Neuronal stem cell (in vitro differentiated cells): ENCODE measurements at regions not wholly inside any gene's neighbourhood (a gene's known extent, or its start where the extent isn't known, plus 50 kb on each side); places are given as distances from the start of the nearest gene placed in this dataset.

Experiments used
- DNase-seq: peaks from one replicate; pipeline ENCODE4 v3.0.0-alpha.2; 2013; ENCODE audit warnings: low spot score
- H2AFZ ChIP-seq: one replicate; pipeline ENCODE4 v1.6.1; 2013; ENCODE audit warnings: mild to moderate bottlenecking, low read length, inconsistent platforms
- H2AK5ac ChIP-seq: 2 replicates; pipeline ENCODE4 v1.6.1; 2013; ENCODE audit warnings: low read depth, mild to moderate bottlenecking, inconsistent platforms, low read length, moderate library complexity, mixed read lengths
- H2BK120ac ChIP-seq: 2 replicates; pipeline ENCODE4 v1.6.1; 2013; ENCODE audit warnings: low read depth, mild to moderate bottlenecking, inconsistent platforms, low read length, moderate library complexity, mixed read lengths
- H2BK12ac ChIP-seq: one replicate; pipeline ENCODE4 v1.6.1; 2013; ENCODE audit warnings: low read length, inconsistent platforms
- H2BK15ac ChIP-seq: 2 replicates; pipeline ENCODE4 v1.6.1; 2013; ENCODE audit warnings: mild to moderate bottlenecking, low read length, inconsistent platforms, mixed read lengths
- H2BK5ac ChIP-seq: one replicate; pipeline ENCODE4 v1.6.1; 2013; ENCODE audit warnings: inconsistent platforms, mild to moderate bottlenecking, low read length, moderate library complexity
- H3K14ac ChIP-seq: one replicate; pipeline ENCODE4 v1.6.1; 2013; ENCODE audit warnings: low read length, inconsistent platforms
- H3K18ac ChIP-seq: 2 replicates; pipeline ENCODE4 v1.6.1; 2013; ENCODE audit warnings: low read length, inconsistent platforms
- H3K23ac ChIP-seq: 2 replicates; pipeline ENCODE4 v1.6.1; 2013; ENCODE audit warnings: low read depth, mild to moderate bottlenecking, mixed read lengths, low read length, inconsistent platforms; ENCODE audit not compliant: poor library complexity
- H3K27ac ChIP-seq: replicated peaks from 3 replicates; pipeline ENCODE4 v1.5.1; 2013; ENCODE audit warnings: low read length, inconsistent platforms
- H3K27me3 ChIP-seq, 3 experiments: 2 replicates each; pipeline ENCODE4 v1.6.1; 2013; ENCODE audit warnings: low read length in 3 of 3, mild to moderate bottlenecking in 2 of 3, inconsistent platforms in 1 of 3, low read depth in 1 of 3, mixed read lengths in 1 of 3, moderate library complexity in 1 of 3; ENCODE audit not compliant: control insufficient read depth in 3 of 3, insufficient read depth in 3 of 3
- H3K36me3 ChIP-seq, 2 donors: replicated peaks in 1 of 2; 2 replicates each; pipeline ENCODE4 v1.6.1; 2013; ENCODE audit warnings: low read length in 2 of 2; ENCODE audit not compliant: control insufficient read depth in 2 of 2, insufficient read depth in 2 of 2
- H3K4ac ChIP-seq: 2 replicates; pipeline ENCODE4 v1.6.1; 2013; ENCODE audit warnings: inconsistent platforms, mild to moderate bottlenecking, low read length, moderate library complexity
- H3K4me1 ChIP-seq, 2 donors: 1 replicate in 1 of 2; 2 replicates in 1 of 2; pipeline ENCODE4 v1.6.1; 2013; ENCODE audit warnings: low read length in 2 of 2, low read depth in 1 of 2; ENCODE audit not compliant: control insufficient read depth in 2 of 2, insufficient read depth in 1 of 2
- H3K4me2 ChIP-seq: one replicate; pipeline ENCODE4 v1.6.1; 2013; ENCODE audit warnings: mild to moderate bottlenecking, low read length, inconsistent platforms; ENCODE audit not compliant: insufficient read depth, poor library complexity, severe bottlenecking
- H3K4me3 ChIP-seq, 2 donors: 2 replicates each; pipeline ENCODE4 v1.5.1; 2013; ENCODE audit warnings: low read length in 2 of 2, mild to moderate bottlenecking in 2 of 2, inconsistent platforms in 1 of 2, moderate library complexity in 1 of 2
- H3K79me1 ChIP-seq: one replicate; pipeline ENCODE4 v1.6.1; 2013; ENCODE audit warnings: low read depth, mild to moderate bottlenecking, inconsistent platforms, low read length, moderate library complexity
- H3K9ac ChIP-seq: one replicate; pipeline ENCODE4 v1.6.1; 2013; ENCODE audit warnings: mild to moderate bottlenecking, low read depth, low read length, inconsistent platforms; ENCODE audit not compliant: poor library complexity
- H3K9me3 ChIP-seq, 2 donors: replicated peaks in 1 of 2; 2 replicates each; pipeline versions ENCODE3 to v1.6.1; 2013; ENCODE audit warnings: low read length in 2 of 2, mild to moderate bottlenecking in 2 of 2, inconsistent platforms in 1 of 2, low read depth in 1 of 2, mixed read lengths in 1 of 2, moderate library complexity in 1 of 2; ENCODE audit not compliant: control insufficient read depth in 2 of 2, insufficient read depth in 1 of 2
- H4K8ac ChIP-seq: one replicate; pipeline ENCODE4 v1.6.1; 2013; ENCODE audit warnings: low read depth, mild to moderate bottlenecking, inconsistent platforms, low read length, moderate library complexity
- H4K91ac ChIP-seq: one replicate; pipeline ENCODE4 v1.6.1; 2013; ENCODE audit warnings: low read length, low read depth, mild to moderate bottlenecking, inconsistent platforms; ENCODE audit not compliant: poor library complexity
- WGBS, 2 donors: extraction: QIAGEN DNeasy Blood & Tissue Kit; methylation state at CpG; one replicate each; pipeline ENCODE4 v1.1.7; 2013; ENCODE audit warnings: missing lambda C conversion rate in 2 of 2, mixed read lengths in 1 of 2; ENCODE audit not compliant: insufficient read length in 2 of 2, insufficient replicate concordance in 1 of 2; ENCODE audit errors: extremely low coverage in 2 of 2; 5-methylcytosine and 5-hydroxymethylcytosine counted together

DNA sequence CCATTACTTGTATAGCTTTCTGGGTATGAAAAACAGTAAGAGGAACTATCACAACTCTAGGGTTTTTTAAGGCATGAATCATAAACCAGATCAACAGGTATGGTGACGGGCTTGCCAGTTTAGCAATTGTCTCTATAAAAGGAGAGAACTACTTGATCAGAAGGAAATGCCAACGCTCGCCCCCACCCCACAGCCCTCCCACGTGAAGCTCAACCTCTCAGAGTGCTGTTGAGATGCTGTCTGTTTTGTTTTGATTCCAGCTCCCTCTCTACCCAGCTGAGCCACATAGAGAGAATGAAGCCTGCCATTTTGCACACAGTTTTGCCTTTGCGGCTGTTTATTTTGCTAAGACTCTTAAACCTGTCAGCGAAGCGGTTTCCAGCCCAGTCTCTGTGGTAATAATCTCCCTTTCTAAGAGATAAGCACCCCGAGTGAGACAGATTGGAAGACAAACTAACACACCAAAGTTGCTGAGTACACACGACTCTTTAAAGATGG lies 257.9 kb upstream of the ANKRD55 start:
- no peak overlapping the region for H3K9ac ChIP-seq
- no peak overlapping the region for H4K8ac ChIP-seq
- H3K79me1 ChIP-seq = no peaks in the 10 kb centered on the region
- no peak overlapping the region for H3K4me3 ChIP-seq
- no peak overlapping the region for H3K14ac ChIP-seq
- H3K27ac ChIP-seq = no peak overlapping the region
- H3K4me1 ChIP-seq = no peaks in the 10 kb centered on the region
- H4K91ac ChIP-seq = no peak overlapping the region
- no peaks in the 10 kb centered on the region for H3K27me3 ChIP-seq
- H2BK5ac ChIP-seq = no peak overlapping the region
- no peak overlapping the region for H3K18ac ChIP-seq
- WGBS, 2 donors = no CpG with 5 or more reads among the region's 9 CpGs
- no peak overlapping the region for H2BK120ac ChIP-seq
- no peak for DNase-seq
- H3K4ac ChIP-seq = no peak overlapping the region
- H2AK5ac ChIP-seq = no peak overlapping the region
- H2BK15ac ChIP-seq = no peak overlapping the region
- H3K4me2 ChIP-seq = no peak overlapping the region
- H2AFZ ChIP-seq = no peak overlapping the region
- H3K9me3 ChIP-seq = no peaks in the 10 kb centered on the region
- H2BK12ac ChIP-seq = no peak overlapping the region
- no peaks in the 10 kb centered on the region for H3K36me3 ChIP-seq
- H3K23ac ChIP-seq = no peak overlapping the region

GRCh38 chr5:56489272-56489671 lies 256.1 kb upstream of the ANKRD55 start:
- no peak overlapping the region for H2BK15ac ChIP-seq
- no peak overlapping the region for H3K4ac ChIP-seq
- H2AK5ac ChIP-seq = no peak overlapping the region
- no peak overlapping the region for H3K4me2 ChIP-seq
- no peak for DNase-seq
- H3K4me1 ChIP-seq = no peaks in the 10 kb centered on the region
- H2BK12ac ChIP-seq = no peak overlapping the region
- no peak overlapping the region for H2BK5ac ChIP-seq
- H3K27me3 ChIP-seq = no peaks in the 10 kb centered on the region
- no peaks in the 10 kb centered on the region for H3K9me3 ChIP-seq
- H3K4me3 ChIP-seq = no peak overlapping the region
- H3K9ac ChIP-seq = no peak overlapping the region
- no peak overlapping the region for H3K27ac ChIP-seq
- WGBS, 2 donors = no CpG with 5 or more reads among the region's 4 CpGs
- H3K79me1 ChIP-seq = no peaks in the 10 kb centered on the region
- H2AFZ ChIP-seq = no peak overlapping the region
- H2BK120ac ChIP-seq = no peak overlapping the region
- no peak overlapping the region for H3K18ac ChIP-seq
- no peak overlapping the region for H3K14ac ChIP-seq
- no peak overlapping the region for H4K91ac ChIP-seq
- H3K36me3 ChIP-seq = no peaks in the 10 kb centered on the region
- no peak overlapping the region for H4K8ac ChIP-seq
- H3K23ac ChIP-seq = no peak overlapping the region

DNA sequence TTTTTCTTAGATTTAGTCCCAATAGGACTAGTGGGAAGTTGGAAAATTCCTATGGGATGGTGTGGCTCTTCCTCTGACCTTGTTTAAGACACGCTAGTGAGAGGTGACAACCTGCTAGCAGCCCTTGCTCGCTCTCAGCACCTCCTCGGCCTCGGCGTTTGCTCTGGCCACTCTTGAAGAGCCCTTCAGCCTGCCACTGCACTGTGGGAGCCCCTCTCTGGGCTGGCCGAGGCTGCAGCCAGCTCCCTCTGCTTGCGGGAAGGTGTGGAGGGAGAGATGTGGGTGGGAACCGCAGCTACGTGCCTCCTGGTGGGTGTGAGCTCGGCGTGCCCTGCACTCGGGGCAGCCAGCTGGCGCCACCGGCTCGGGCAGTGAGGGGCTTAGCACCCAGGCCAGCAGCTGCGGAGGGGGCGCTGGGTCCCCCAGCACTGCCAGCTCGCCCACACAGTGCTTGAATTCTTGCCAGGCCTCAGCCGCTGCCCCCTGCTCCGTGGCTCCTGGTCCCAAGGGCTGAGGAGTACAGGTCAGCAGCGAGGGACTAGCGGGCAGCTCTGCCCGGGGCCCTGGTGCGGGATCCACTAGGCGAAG lies 254.5 kb upstream of the ANKRD55 start:
- H2BK15ac ChIP-seq = no peak overlapping the region
- H3K4me2 ChIP-seq = no peak overlapping the region
- no peak overlapping the region for H3K14ac ChIP-seq
- no peak overlapping the region for H2AK5ac ChIP-seq
- no peaks in the 10 kb centered on the region for H3K4me1 ChIP-seq
- no peak overlapping the region for H3K4ac ChIP-seq
- H2AFZ ChIP-seq = no peak overlapping the region
- H3K9ac ChIP-seq = no peak overlapping the region
- no peak overlapping the region for H2BK5ac ChIP-seq
- H3K36me3 ChIP-seq = no peaks in the 10 kb centered on the region
- H2BK120ac ChIP-seq = no peak overlapping the region
- no peak overlapping the region for H4K8ac ChIP-seq
- DNase-seq = no peak
- H3K4me3 ChIP-seq = no peak overlapping the region
- WGBS, 2 donors = no CpG with 5 or more reads among the region's 25 CpGs
- no peak overlapping the region for H3K27ac ChIP-seq
- no peak overlapping the region for H4K91ac ChIP-seq
- no peak overlapping the region for H3K23ac ChIP-seq
- H3K18ac ChIP-seq = no peak overlapping the region
- H3K79me1 ChIP-seq = peaks cover 1% of the 10 kb centered on the region
- no peak overlapping the region for H2BK12ac ChIP-seq
- H3K9me3 ChIP-seq = no peaks in the 10 kb centered on the region
- H3K27me3 ChIP-seq = no peaks in the 10 kb centered on the region

DNA sequence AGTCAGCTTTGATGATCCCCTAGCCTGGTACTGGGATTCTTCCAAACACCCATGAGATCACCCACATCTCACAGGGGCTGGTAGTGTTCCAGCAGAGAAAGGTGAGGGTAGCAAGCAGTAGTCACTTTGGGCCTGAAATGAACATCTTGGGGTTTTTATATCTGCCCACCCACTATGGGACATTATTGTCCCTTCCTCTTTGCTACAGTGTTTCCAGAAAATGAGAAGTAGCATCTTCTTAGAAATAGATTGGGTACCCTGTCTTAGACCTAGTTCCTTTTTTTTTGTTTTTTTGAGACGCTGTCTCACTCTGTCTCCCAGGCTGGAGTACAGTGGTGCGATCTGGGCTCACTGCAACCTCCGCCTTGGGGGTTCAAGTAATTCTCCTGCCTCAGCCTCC lies 249.2 kb upstream of the ANKRD55 start:
- peak overlapping the region; percentile 16 for H3K27ac ChIP-seq
- H2BK12ac ChIP-seq = no peak overlapping the region
- H3K18ac ChIP-seq = no peak overlapping the region
- no peak overlapping the region for H3K9ac ChIP-seq
- peaks cover 1% of the 10 kb centered on the region for H3K79me1 ChIP-seq
- no peak overlapping the region for H3K4me2 ChIP-seq
- H3K27me3 ChIP-seq = no peaks in the 10 kb centered on the region
- no peak overlapping the region for H2BK5ac ChIP-seq
- H2BK15ac ChIP-seq = no peak overlapping the region
- no peaks in the 10 kb centered on the region for H3K36me3 ChIP-seq
- H3K23ac ChIP-seq = no peak overlapping the region
- H3K9me3 ChIP-seq = no peaks in the 10 kb centered on the region
- no peak overlapping the region for H2AFZ ChIP-seq
- H3K4me3 ChIP-seq = no peak overlapping the region
- H4K91ac ChIP-seq = no peak overlapping the region
- DNase-seq = no peak
- no CpG with 5 or more reads among the region's 3 CpGs for WGBS, 2 donors
- H2BK120ac ChIP-seq = no peak overlapping the region
- H3K4ac ChIP-seq = no peak overlapping the region
- no peak overlapping the region for H4K8ac ChIP-seq
- H3K4me1 ChIP-seq = peaks cover 3 to 11% of the 10 kb centered on the region in 2 donors
- peak overlapping the region; percentile 15 for H2AK5ac ChIP-seq
- H3K14ac ChIP-seq = no peak overlapping the region
